ENCODE measurements at regions not wholly inside any gene's neighbourhood (a gene's known extent, or its start where the extent isn't known, plus 50 kb on each side); places are given as distances from the start of the nearest gene placed in this dataset.

- TF ChIP-seq CTCF (IDR thresholded peaks at IDR 0.05) = no peak
- no peak for TF ChIP-seq POLR2A (IDR thresholded peaks at IDR 0.05)
These were observed 148.5 kb downstream of the MTERF1 start for GRCh38 chr7:91731976-91732375.
